Skin epidermis (tissue), 12 donors: ENCODE measurements at regions not wholly inside any gene's neighbourhood (a gene's known extent, or its start where the extent isn't known, plus 50 kb on each side); places are given as distances from the start of the nearest gene placed in this dataset.

Experiments
- H3K27ac ChIP-seq, 21 experiments: fragments of 200-600 bp; sonication (generic) in 11 of 21; one replicate each; pipeline ENCODE4 v1.5.0; 2020; ENCODE audit warnings: mild to moderate bottlenecking in 3 of 21, inconsistent platforms in 2 of 21, moderate library complexity in 2 of 21
- H3K4me3 ChIP-seq, 7 experiments: fragments of 200-600 bp; sonication (generic) in 2 of 7; one replicate each; pipeline ENCODE4 v1.5.0; 2020; ENCODE audit warnings: inconsistent platforms in 2 of 7, mild to moderate bottlenecking in 2 of 7, moderate library complexity in 1 of 7

DNA sequence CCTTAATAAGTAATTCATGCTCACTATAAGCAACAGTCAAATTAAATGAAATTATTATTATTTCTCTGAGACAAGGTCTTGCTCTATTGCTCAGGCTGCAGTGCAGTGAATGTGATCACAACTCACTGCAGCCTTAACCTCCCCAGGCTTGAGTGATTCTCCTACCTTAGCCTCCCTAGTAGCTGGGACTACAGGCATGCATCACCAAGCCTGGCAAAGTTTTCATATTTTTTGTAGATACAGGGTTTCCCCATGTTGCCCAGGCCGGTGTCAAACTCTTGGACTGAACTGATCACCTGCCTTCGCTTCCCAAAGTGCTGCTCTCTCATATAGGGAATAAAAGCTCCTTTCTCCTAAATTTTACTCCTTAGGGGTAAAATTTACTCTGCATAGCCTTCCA, 74.9 kb upstream of the GAREM1 start:
- H3K4me3 ChIP-seq: no peak overlapping the region
- no peak overlapping the region for H3K27ac ChIP-seq

DNA sequence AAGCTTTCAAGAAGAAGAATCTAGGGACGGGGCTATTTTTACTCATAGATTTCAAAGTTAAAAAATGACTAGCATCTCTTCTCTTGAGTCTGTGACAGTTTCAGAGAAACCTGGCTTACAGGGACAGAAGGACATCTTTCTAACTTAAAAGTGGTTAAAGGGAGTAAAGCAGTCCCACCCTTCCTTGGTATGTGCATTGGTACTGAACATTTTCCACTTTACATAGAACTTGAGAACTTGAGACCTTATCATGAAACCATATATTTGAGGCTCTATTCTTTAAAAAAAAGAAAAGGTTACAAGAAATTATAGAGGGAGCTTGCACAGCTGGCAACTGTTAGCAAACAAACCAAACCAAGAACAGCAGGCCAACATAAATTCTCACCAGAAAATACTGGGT, 73.4 kb upstream of the GAREM1 start:
- no peak overlapping the region for H3K4me3 ChIP-seq
- H3K27ac ChIP-seq: no peak overlapping the region

DNA sequence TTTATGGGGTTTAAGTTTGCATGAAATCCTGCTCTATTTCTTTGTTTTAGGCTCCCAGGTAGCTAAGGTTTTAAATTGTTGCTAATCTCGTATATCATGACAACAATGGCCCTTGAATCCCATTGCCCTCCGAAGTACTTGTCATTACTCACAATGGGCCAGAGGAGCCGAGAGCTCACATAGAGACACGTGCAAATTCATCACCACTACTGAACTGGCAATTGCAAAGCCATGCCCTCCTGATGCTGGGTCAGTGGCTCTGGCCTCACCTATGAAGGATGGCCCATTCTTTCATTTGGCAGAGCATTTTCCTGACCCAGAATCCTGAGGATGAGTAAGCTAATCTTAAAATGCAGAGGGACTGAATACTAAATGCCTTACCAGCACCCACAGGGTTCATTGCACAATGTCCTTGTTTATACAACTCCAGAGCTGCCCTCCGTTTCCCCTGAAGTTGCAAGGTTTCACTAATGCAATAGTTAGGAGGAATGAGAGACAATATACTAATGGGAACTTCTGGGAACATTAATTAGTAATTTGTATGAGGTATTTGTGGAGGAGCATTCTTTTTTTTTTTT, 71.6 kb upstream of the GAREM1 start:
- H3K27ac ChIP-seq: no peak overlapping the region
- no peak overlapping the region for H3K4me3 ChIP-seq

DNA sequence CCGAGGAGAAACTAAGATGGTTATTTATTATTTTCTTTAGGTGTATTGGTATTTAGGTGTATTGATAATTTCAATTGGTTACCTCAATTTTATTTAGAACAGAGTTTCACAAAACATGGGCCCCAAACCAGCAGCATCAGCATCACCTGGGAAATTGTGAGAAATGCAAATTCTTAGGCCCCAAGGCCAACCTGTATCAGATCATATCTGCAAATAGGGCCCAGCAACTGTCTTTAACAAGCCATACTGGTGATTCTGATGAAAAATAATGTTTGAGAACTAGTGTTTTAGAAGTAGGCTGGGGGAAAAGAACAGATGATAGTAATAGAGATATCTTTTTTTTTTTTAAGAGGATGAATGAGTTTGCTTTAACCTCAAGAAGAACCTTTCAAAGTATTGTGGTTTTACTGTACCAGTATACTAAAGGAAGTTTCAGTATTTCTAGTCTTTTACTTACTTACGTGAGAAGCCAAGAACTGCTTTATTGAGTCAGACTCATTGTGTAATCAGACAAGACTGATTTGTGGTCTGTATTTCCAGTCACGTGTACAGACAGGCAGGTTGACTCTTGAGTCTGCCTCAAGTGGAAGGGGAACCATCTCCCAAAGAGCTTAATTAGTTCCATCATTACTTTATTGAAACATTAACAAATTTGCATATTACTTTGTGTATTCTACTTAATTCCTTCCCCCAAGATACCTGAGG, 60.4 kb upstream of the GAREM1 start:
- Histone ChIP-seq H3K27ac (peak overlapping the region in 3 of 21 experiments; percentile 26 to 42 (median 30)), H3K4me3 (no peak overlapping the region)

DNA sequence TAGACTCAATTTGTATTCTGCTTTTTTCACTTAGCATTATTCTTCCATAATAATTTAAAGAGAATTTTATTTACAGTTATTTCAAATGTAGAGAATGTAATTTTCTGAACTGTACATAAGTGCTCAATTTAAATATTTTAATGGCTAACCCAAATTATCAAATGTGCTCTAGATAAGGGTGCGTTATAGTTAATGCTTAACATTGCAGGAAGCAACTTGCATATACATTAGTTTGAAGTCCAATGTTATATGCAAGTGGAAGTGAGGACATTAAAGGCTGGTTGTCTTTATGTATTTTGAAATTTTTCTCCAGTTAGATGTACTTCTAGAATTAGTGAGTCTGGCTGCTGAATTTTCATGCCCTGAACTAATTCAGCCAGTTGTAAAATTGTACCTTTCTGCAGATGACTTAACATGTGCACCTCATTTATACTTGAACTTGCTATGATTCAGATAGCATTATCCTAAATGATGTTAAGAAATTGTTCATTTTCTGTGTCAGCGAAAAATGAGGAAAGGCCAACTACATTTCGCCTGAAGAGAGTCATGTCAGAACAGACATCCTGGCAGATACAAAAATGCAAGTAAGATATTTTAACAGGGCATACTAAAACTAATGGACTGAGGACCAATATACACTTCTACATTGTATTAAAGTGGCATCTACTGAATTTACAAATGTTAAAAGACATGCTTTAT, 59.2 kb upstream of the GAREM1 start:
- no peak overlapping the region for H3K4me3 ChIP-seq
- H3K27ac ChIP-seq: no peak overlapping the region

DNA sequence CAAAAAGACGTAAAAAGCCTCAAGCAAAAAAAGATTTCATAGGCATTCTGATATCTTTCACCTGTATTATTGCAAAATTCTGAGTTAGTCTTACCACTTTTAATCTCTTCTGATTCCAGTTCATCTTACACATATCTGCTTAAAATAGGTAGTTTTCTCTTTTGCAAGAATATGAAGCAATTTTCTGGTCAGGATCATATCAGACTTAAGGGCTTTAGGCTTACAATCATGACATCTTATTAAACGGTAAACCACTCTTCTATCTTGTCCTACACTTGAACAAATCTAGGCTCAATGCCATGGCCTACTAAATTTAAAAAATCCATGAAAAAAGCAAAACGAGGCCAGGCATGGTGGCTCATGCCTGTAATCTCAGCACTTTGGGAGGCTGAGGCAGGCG, 50.1 kb upstream of the GAREM1 start:
- no peak overlapping the region for H3K27ac ChIP-seq
- H3K4me3 ChIP-seq: no peak overlapping the region
